GM21717 (cell line): ENCODE measurements at regions not wholly inside any gene's neighbourhood (a gene's known extent, or its start where the extent isn't known, plus 50 kb on each side); places are given as distances from the start of the nearest gene placed in this dataset.

Experiments
- ATAC-seq: cut with Tn5 transposase; IDR thresholded peaks from one replicate; pipeline ENCODE4 v1.9.1; 2021; ENCODE audit warnings: mild to moderate bottlenecking, moderate library complexity; ENCODE audit not compliant: unreplicated experiment

DNA sequence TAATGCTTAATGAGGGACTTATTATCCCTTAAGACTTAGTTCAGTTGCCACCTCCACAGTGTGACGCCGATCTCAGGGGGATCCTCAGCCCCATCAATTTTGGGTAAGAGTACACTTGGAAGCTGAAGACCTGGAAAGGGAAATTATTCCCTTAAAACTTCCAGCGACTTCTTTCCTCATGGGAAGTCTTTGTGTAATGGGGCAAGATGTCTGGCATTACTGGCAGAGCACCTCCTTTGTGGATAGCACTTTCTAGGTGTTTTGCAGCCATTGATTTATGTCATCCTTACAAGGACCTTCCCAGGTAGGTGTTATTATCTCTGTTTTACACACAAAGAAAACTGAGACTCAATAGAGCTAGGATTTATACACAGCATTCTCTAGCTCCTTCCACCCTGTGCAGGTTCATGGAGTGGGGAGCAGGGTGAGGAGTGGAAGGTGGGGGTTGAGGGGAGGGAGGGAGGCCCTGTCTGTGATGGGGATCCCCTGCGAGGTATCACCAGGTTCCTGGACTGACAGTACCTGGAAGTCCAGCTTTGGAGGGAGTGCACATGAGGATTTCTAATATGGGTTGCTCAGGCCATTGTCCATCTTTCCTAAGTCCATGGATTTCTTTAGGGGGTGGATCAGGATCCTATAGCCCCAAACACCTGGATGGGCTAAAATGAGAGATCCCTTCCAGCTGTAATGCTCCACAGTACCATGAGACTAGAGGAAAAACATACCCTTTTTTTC is 79.4 kb downstream of the MYCN start:
- no peak for ATAC-seq

DNA sequence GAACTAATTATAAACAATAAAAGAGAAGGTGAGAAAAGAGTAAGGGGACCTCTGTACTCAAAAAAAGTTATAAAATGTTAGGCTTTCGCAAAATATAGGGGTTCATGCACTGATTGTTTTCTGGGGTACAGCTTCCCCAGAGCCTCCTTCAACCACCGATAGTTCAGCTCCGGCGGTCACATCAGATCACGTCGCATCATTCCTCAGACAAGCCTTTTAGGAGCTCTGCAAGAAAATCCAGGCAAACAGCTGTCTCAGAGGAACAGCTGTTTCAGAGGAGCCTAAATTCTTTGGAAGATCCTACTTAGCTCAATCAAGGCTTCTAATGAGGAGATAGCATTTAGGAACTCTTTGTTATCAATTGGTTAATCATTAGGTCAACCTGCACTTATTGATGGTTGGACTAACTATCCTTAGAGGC is 78.7 kb downstream of the MYCN start:
- ATAC-seq: no peak

DNA sequence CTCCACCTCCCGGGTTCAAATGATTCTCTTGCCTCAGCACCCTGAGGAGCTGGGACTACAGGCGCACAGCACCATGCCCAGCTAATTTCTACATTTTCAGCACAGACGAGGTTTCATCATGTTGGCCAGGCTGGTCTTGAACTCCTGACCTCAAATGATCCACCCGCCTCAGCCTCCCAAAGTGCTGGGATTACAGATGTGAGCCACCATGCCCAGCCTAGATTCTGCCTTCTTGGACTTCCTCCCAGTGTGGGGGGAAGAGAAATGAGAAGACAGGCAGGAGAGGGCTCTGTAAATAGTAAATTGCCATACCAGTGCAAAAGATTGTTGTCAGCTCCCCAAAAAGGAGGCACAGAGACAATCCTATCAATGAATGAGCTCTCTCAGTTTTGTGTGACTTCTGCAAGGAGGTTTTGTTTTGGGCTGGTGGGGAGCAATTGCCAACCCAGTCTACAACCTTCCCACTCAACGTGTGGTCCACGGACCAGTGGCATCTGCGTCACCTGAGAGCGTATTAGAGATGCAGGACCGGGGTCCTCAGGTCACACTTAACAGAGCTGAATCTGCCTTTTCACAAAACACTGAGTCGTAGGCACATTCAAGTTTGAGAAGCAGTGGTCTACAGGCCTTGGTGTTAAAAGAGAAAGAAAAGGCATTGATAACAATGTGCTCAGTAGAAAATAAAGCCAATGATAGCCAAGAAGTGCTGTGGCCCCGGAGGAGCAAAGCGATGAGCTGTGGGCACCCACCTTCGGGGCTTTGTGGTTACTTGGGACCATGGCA is 78.1 kb downstream of the MYCN start:
- no peak for ATAC-seq

DNA sequence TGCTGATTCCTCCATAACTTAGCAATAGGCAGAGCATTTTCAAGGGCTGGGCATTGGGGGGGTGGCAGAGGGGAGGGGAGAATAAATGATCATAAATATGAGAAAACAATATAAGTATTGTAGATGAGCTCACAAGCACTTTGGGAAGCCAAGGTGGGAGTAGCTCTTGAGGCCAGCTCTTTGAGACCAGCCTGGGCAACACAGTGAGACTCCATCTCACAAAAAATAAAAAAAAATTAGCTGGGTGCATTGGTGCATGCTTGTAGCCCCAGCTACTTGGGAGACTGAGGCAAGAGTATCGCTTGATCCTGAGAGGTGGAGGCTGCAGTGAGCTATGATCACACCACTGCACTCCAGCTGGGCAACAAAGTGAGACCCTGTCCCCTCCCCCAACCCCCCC is 75.9 kb downstream of the MYCN start:
- no peak for ATAC-seq

DNA sequence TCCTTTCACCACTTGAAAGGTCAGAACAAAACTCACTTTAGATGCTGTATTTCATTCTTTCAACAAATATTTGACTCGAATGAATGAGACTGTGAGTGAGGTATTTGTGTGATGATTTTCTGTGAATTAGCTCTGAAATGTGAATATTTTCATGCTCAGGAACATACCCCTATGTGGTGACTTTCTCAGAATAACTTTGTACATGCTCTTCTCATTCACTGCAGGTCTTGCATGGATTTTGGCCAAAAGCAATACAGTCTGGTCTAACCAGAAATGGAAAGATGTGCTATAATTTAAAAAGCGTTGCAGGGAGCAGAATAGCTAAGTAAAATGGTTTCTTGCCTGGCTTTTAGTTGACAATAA is 75.5 kb downstream of the MYCN start:
- no peak for ATAC-seq

DNA sequence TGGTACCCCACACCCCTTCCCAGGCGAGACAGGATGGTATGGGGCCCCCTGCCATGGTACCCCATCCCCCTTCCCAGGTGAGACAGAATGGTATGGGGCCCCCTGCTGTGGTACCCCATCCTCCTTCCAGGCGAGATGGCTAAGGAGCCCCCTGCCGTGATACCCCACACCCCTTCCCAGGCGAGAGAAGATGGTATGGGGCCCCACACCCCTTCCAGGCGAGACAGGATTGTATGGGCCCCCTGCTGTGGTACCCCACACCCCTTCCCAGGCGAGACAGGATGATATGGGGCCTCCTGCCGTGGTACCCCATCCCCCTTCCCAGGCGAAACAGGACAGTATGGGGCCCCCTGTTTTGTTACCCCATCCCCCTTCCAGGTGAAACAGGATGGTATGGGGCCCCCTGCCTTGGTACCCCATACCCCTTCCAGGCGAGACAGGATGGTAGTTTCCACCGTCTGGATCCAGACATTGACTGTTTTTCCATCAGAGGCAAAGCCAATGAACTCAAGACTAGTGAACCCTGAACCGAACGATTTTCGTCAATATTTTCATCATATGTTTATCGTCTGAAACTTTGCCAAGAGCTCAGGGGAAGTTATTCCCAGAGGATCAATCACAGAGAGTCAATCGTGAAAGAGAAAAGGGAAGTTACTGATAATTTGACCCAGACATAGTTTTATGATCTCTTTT is 75.0 kb downstream of the MYCN start:
- ATAC-seq: no peak

DNA sequence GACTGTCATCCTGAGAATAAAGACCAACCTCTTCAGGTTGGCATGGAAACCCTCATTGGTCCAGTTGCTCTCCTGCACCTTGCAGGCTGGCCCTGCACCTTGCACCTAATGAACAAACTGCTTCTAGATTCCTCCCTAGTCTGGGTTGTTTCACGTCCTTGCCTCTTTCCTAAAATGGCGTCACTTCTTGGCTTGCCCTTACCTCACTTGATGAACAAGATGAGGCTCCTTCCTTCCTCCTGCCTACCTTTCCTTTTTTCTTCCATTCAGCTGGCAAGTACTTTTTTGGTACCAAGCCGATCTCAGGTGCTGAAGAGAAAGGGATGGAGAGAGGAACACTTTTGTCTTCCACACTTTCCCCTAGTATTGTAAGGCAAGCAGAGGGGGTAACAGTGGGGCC is 74.5 kb downstream of the MYCN start:
- ATAC-seq: no peak

DNA sequence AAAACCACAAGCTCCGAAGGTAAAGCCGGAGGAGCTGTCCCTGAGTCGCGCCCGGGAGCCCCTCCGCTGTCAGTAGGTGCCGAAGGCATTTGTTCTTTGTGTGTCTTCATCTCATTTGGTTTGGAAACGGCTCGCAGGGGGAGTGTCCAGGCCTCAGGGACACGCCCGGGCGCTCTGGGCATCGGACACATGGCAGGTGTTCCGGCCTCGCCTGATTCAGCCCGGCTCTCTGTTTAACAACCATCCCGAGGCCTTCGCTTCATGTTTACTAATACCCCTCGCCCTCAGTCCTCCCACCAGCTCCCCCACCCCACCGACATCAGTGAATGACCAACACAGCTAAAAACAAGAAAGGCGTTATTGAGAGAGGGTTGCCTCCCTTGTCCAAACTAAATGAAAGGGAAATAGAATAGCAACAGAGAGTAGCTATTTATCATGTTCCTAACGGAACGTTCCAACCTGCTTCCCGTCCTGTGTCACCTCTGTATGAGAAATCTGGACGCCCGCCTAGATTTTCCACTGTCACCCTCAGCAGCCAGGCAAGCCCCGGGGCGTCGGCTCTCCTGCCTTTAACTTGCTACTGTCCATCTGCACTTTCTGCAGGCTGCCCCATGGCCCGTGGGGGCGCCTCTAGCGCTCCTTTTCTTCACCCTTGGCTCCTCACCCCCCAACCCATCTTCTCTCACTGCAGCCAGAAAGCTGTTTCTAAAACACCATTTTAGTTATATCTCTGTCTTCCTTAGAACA is 73.9 kb downstream of the MYCN start:
- ATAC-seq: no peak

DNA sequence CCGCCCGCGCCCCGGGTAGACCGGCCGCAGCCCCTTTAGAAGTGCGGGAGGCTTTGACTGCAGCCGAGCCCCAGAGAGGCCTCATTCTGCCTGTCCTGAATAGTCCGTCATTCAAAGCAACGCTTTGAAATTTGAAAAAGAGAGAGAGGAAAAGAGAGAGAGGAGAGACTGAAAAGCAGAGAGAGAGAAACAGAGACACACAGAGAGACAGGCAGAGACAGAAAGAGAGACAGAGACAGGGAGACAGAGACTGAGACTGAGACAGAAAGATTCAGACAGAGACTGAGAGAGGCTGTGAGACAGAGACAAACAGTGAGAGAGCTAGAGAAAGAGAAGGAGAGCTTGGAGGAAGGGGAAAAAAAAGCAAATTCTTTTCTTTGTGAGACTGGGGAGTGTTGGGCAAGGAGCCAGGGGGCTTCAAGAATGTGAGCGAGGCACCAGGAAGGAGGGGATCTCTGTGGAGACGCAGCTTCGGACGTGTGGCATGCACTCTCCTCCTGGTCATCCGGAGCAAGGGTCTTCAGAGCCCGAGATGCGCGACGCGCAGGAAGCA is 73.1 kb downstream of the MYCN start:
- ATAC-seq: no peak

DNA sequence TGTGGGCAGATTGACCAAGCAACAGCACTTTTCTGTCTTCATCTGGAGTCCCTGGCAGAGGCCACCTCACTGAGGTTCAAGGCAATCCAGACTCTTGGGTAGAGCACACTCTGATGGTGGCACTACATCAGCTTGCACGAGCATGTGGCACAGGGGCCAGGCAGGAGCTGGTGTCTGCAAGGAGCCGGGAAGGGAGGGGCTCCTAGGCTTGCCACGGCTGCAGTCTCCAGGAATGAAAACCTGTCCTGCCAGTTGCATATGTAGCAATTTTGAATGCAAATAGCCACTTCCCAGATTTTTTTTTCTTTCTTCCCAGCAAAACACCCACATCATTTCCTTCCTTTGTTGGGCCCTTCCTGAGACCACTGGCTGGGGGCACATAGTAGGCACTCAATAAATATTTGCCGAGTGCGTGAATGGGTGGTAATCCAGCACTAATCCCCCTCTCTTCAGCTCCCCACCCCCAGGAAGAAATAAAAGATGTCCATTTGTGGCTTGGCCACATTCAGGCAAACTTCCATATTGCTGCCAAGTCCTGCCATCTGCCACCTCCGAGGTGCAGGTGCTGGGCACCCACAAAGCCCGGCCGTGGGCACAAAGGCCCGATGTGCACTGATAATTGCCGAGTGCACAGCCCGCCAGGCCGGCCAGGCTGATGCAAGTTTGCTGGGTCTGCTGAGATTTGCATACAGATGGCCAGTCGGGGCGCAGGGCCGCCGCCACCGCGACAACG is 72.4 kb downstream of the MYCN start:
- no peak for ATAC-seq

DNA sequence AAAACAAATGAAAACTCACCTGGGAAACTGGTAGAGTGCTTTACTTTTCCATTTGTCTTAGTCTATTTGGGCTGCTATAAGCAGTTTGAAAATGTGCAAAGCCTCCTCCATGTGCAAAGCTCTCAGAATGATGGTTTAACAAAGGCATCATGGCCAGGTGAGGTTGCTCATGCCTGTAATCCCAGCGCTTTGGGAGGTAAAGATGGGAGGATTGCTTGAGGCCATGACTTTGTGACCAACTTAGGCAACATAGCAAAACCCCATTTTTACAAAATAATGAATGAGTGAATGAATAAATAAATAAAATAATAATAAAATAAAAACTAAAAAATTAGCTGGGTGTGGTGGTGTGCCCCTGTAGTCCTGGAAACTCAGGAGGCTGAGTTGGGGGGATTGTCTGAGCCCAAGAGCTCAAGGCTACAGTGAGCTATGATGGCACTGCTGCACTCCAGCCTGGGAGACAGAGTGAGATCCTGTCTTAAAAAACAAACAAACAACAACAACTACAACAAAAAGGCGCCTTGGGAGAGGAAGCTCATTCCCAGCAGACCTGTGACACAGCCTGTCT is 71.8 kb downstream of the MYCN start:
- ATAC-seq: no peak

DNA sequence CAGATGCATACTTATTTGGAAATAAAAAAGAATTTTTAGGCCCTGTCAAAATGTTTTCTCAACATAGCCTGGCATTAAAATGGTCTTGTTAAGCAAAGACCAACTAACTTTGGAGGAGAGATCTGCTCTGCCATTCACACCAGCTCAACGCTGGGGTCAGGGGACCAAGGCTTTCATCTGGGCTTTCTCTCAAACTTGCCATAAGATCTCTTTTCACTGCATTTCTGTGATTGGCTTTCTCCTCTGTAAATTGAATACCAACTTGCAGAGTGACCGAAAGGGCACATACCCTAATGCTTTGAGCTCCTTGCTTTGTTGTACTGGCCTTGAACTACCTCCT is 71.2 kb downstream of the MYCN start:
- ATAC-seq: no peak

DNA sequence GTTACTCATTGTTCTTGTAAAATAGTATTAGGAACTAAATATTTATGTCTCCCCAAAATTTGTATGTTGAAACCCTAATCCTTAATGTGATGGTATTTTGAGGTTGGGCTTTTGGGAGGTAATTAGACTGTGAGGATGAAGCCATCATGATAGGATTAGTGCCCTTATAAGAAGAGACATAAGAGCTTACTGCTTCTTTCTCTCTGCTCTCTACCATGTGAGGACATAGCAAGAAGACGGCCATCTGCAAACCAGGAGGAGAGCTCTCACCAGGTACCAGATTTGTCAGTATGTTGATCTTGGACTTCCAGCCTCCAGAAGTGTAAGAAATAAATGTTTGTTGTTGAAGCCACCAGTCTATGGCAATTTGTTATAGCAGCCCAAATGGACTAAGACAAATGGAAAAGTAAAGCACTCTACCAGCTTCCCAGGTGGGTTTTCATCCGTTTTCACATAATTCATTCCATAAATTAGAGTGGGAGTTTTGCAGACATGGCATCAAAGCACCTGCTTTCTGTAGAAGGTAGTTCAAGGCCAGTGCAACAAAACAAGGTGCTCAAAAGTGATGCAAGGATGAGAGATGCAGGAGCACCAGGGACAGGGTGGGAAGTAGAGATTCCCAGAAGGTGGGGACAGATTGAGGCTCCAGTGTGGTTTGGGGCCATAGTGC is 70.7 kb downstream of the MYCN start:
- no peak for ATAC-seq

DNA sequence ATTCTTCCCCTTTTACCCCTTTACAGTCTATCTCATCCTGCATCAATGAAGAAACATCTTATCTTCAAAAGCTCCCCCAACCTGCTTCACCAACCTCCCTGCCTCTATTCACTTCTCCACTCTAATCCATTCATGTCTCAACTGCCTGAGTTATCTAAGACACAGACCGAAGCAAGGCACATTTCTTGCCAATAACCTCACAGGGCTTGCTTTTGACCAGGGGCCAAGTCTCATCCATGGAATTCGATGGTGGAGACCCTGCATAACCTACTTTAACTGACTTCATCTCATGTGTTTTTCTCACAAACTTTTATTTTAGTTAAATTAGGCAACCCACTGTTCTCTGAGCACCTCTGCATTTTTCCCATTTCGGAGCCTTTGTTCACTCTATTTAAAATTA is 69.7 kb downstream of the MYCN start:
- no peak for ATAC-seq

DNA sequence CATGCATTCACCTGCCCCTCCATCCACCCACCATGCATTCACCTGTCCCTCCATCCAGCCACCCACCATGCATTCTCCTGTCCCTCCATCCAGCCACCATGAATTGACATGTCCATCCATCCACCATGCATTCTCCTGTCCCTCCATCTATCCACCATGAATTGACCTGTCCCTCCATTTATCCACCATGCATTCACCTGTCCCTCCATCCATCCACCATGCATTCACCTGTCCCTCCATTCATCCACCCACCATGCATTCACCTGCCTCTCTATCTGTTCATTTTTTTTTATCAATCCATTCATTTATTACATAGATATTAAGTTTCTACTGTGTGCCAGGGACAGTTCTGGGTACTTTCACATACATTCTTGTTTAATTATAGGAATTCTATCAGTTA is 69.2 kb downstream of the MYCN start:
- no peak for ATAC-seq

DNA sequence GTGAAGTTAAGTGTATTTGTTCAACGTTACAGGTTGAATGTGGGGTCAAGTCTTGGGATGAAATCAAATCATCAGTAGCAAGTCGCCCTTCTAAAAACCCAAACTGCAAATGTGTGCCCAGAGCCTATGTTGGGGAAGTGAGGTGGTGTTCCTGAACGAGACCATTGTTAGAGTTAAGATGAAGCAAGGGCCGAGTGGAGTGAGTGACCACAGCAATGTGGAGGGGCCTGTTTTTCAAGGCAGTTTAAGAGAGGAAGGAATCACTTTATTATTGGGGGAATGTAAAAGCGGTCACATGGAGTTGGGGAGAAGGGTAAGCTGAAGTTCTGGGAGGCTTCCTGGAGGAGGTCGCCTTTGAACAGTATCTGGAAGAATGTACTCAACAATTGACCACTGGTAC is 68.5 kb downstream of the MYCN start:
- no peak for ATAC-seq

DNA sequence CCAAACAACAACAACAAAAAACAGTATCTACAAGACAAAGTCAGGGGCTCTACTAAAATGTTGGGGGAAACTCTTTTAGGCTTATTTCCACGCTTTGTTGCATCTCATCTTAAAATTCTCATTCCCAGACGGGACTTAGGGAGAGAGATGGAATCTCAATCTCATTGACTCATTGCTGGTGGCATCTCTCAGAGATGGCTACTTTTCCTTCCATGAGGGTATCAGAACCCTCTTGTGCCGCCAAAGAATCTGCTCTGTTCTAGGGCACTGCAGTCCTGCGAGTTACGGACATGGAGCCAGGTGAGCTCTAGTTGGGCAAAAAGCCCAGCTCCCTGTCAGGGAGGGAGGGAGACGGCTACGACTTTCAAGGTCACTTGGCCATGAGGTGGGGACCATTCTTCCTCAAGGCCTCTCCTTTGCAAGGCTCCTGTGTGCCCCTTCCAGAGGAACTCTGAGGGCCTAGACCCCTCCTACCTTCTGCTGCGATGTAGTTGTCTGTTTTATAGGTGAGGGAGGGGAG is 68.0 kb downstream of the MYCN start:
- no peak for ATAC-seq

DNA sequence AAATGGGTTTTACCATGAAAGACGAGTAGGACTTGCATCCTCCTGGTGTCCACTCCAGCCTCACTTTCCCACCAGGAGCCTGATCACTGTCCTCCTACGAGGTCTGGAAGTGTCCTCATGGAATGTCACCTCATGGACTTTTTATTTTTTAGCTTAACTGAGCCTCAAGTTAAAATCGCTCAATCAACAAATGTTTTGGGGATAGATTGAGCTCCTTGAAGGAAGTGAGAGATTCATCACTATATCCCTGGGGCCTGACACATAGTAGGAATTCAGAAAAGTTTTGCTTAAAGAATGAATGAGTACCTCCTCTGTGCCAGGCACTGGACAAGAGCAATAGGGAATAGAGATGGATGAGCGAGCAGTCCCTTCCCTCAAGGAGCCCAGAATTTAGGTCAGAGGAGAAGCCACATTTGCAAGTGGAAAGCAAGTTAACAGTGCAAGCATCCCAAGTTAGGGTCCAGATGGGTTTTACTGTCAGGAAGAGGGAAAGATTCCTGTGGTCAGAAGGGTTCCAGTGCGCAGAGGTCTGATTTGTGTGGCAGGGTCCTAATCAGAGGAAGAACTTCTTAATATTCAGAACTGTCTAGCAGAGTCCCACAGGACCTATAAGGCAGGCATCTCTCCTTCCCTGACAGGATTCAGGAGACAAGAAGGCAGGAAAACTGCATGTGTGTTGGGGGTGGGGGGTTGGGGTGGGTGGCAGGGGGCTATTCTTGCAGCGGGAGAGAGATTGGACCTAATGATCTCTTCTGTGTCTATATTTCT is 67.0 kb downstream of the MYCN start:
- ATAC-seq: no peak
